ENCODE measurements at regions not wholly inside any gene's neighbourhood (a gene's known extent, or its start where the extent isn't known, plus 50 kb on each side); places are given as distances from the start of the nearest gene placed in this dataset.

- H3K27me3 Mint-ChIP-seq (ENCODE audit: low read depth), result no peaks in the 10 kb centered on the region; the same call in 1 of the 2 replicates
- POLR2A ChIA-PET, result no interaction called here
- no peak for TF ChIP-seq GABPB1 (CRISPR knock-in tag; IDR thresholded peaks at IDR 0.05)
- TF ChIP-seq ELF4 (CRISPR knock-in tag; IDR thresholded peaks at IDR 0.05; ENCODE audit: low read depth), result no peak
- TF ChIP-seq USF1 (CRISPR knock-in tag; IDR thresholded peaks at IDR 0.05), result no peak
- TF ChIP-seq MLX (CRISPR knock-in tag; IDR thresholded peaks at IDR 0.05), result no peak
- TF ChIP-seq JUN (CRISPR knock-in tag; IDR thresholded peaks at IDR 0.05), result no peak
- no peak for TF ChIP-seq FOXP4 (CRISPR knock-in tag; IDR thresholded peaks at IDR 0.05)
- no peak for TF ChIP-seq PREB (CRISPR knock-in tag; IDR thresholded peaks at IDR 0.05; ENCODE audit: borderline replicate concordance)
- TF ChIP-seq, protein P1, sequence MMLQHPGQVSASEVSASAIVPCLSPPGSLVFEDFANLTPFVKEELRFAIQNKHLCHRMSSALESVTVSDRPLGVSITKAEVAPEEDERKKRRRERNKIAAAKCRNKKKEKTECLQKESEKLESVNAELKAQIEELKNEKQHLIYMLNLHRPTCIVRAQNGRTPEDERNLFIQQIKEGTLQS (CRISPR knock-in tag; conservative IDR thresholded peaks at IDR 0.05), result no peak
- TF ChIP-seq MYBL2 (CRISPR knock-in tag; IDR thresholded peaks at IDR 0.05), result no peak
- TF ChIP-seq, protein P2, sequence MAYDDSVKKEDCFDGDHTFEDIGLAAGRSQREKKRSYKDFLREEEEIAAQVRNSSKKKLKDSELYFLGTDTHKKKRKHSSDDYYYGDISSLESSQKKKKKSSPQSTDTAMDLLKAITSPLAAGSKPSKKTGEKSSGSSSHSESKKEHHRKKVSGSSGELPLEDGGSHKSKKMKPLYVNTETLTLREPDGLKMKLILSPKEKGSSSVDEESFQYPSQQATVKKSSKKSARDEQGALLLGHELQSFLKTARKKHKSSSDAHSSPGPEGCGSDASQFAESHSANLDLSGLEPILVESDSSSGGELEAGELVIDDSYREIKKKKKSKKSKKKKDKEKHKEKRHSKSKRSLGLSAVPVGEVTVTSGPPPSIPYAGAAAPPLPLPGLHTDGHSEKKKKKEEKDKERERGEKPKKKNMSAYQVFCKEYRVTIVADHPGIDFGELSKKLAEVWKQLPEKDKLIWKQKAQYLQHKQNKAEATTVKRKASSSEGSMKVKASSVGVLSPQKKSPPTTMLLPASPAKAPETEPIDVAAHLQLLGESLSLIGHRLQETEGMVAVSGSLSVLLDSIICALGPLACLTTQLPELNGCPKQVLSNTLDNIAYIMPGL (CRISPR knock-in tag; IDR thresholded peaks at IDR 0.05), result no peak
- no peak for TF ChIP-seq NFATC4 (CRISPR knock-in tag; IDR thresholded peaks at IDR 0.05)
- no peak for TF ChIP-seq HMGA2 (CRISPR knock-in tag; IDR thresholded peaks at IDR 0.05)
- no peak for TF ChIP-seq CBFB (CRISPR knock-in tag; IDR thresholded peaks at IDR 0.05; ENCODE audit: low read depth)
- TF ChIP-seq ZBTB21 (CRISPR knock-in tag; IDR thresholded peaks at IDR 0.05; ENCODE audit: borderline replicate concordance), result no peak
- CTCF ChIA-PET, result interaction anchor here (0.8 kb wide), 1 partner anchor 646 kb away, joined by 3 read pairs; no protein-coding TSS in a partner anchor
- H3K4me1 Mint-ChIP-seq, result peaks cover 17% of the 10 kb centered on the region
- ATAC-seq, result peak; percentile 92
- 0 out of 2 replicates have a peak, but pooled peaks cover 3% of the 10 kb centered on the region for H3K9me3 Mint-ChIP-seq
- H3K36me3 Mint-ChIP-seq, result no peaks in the 10 kb centered on the region
- peak; percentile 49 for DNase-seq (ENCODE audit: low spot score)
- H3K4me3 Mint-ChIP-seq, result no peak overlapping the region
- peak overlapping the region; percentile 74 for H3K27ac Mint-ChIP-seq
These were observed 232.6 kb downstream of the UQCRFS1 start for GRCh38 chr19:28980236-28980868.

DNA sequence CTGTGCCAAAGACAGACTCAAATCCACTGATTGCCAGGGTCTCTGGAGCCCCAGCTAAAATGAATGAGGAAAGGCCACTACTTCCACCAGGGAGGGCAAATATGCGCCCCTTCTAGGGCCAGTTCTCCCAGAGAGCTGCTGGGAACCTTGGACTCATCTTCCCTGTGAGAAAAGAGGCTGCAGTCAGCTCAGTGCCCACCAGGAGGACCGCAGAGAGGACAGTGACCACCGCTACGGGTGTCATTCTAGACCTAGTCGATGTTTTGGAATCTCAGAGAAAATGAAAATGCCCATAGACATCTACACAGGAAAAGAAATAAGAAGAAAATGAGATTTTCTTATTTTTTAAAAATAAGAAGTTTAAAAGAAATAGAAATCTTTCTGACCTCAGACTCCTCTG, 235.1 kb downstream of the UQCRFS1 start:
- DNase-seq (ENCODE audit: low spot score) (peak; percentile 36), ATAC-seq (peak; percentile 68)
- no peak overlapping the region for H3K27ac Mint-ChIP-seq
- no peaks in the 10 kb centered on the region for H3K9me3 Mint-ChIP-seq
- TF ChIP-seq ZBTB21 (CRISPR knock-in tag; IDR thresholded peaks at IDR 0.05; ENCODE audit: borderline replicate concordance) (no peak), USF1 (CRISPR knock-in tag; IDR thresholded peaks at IDR 0.05) (no peak), CTCF (IDR thresholded peaks at IDR 0.05) (peak; percentile 29; the same call in 1 of the 2 replicates), NR3C1 (CRISPR knock-in tag; conservative IDR thresholded peaks at IDR 0.05; ENCODE audit: low read depth) (no peak)
- no peaks in the 10 kb centered on the region for H3K36me3 Mint-ChIP-seq
- no peaks in the 10 kb centered on the region; the same call in 1 of the 2 replicates for H3K27me3 Mint-ChIP-seq (ENCODE audit: low read depth)
- ChIA-PET POLR2A (interaction anchor here (0.9 kb wide), 1 partner anchor 37 kb away, joined by 3 read pairs; no protein-coding TSS in a partner anchor), CTCF (interaction anchor here (0.7 to 1.3 kb wide), 14 partner anchors 8 to 344 kb away, joined by 3 to 5 read pairs (median 4); no protein-coding TSS in a partner anchor)
- no peak overlapping the region for H3K4me3 Mint-ChIP-seq
- peaks cover 13% of the 10 kb centered on the region for H3K4me1 Mint-ChIP-seq

Data from WTC11 (cell line).